Stomach (tissue), 8 donors: ENCODE measurements at regions not wholly inside any gene's neighbourhood (a gene's known extent, or its start where the extent isn't known, plus 50 kb on each side); places are given as distances from the start of the nearest gene placed in this dataset.

ENCODE experiments used
- DNase-seq, 2 donors: peaks; one replicate each; pipeline versions ENCODE4 v3.0.0 to v3.0.0-alpha.2; 2013 to 2019
- H3K27ac ChIP-seq, 5 donors: fragments of 200-600 bp in 4 of 5; sonication (generic) in 4 of 5; one replicate each; pipeline ENCODE4 v1.5.1; 2013 to 2019; ENCODE audit warnings: mild to moderate bottlenecking in 1 of 5, moderate library complexity in 1 of 5
- H3K27me3 ChIP-seq, 3 donors: fragments of 200-600 bp; sonication (generic); one replicate each; pipeline ENCODE4 v1.5.1; 2017 to 2019; ENCODE audit warnings: mixed run types in 1 of 3
- H3K36me3 ChIP-seq, 4 donors: fragments of 200-600 bp; sonication (generic); 1 replicate in 3 of 4; 2 replicates in 1 of 4; pipeline ENCODE4 v1.5.1; 2016 to 2019
- H3K4me1 ChIP-seq, 4 donors: fragments of 200-600 bp; sonication (generic); one replicate each; pipeline ENCODE4 v1.5.1; 2016 to 2019
- H3K4me3 ChIP-seq, 4 donors: fragments of 200-600 bp; sonication (generic) in 3 of 4; one replicate each; pipeline ENCODE4 v1.5.1; 2016 to 2019; ENCODE audit warnings: mild to moderate bottlenecking in 1 of 4
- H3K9me3 ChIP-seq, 4 donors: fragments of 200-600 bp; sonication (generic); one replicate each; pipeline ENCODE4 v1.5.1; 2016 to 2019
- CTCF ChIP-seq, 7 experiments: fragments of 450-650 bp in 4 of 7; fragments of 200-600 bp in 3 of 7; sonication (generic) in 3 of 7; IDR thresholded peaks; one replicate each; pipeline ENCODE4 v1.5.1; 2016 to 2019; ENCODE audit warnings: antibody characterized with exemption in 7 of 7, control low read depth in 2 of 7, mild to moderate bottlenecking in 1 of 7
- EP300 ChIP-seq: sonication (generic); formaldehyde crosslinking; IDR thresholded peaks from one replicate; pipeline ENCODE4 v1.6.1; 2017; ENCODE audit warnings: antibody characterized with exemption
- POLR2A ChIP-seq, 4 donors: fragments of 450-650 bp; IDR thresholded peaks; one replicate each; pipeline ENCODE4 v1.6.1; 2016; ENCODE audit warnings: antibody characterized with exemption in 4 of 4, control low read depth in 2 of 4, mild to moderate bottlenecking in 1 of 4, moderate library complexity in 1 of 4
- POLR2AphosphoS5 ChIP-seq, 3 donors: sonication (generic); formaldehyde crosslinking; IDR thresholded peaks; one replicate each; pipeline ENCODE4 v1.6.1; 2016; ENCODE audit warnings: antibody characterized with exemption in 3 of 3
- WGBS, 5 donors: extraction: QIAGEN DNeasy Blood & Tissue Kit in 3 of 5; methylation state at CpG; one replicate each; pipeline versions ENCODE4 v1.1.5 to v1.1.7; 2013 to 2018; 5-methylcytosine and 5-hydroxymethylcytosine counted together
- intact Hi-C: fragments of 100-400 bp; cut with DNase I; formaldehyde crosslinking; loops from one replicate; pipeline ENCODE4 v1.15.1; 2023; ENCODE audit warnings: low total_unique reads
- donor health status: healthy with polysubstance abuse.
- donor health status: Bipolar disorder and iron deficiency.
- donor health status: healthy.

- Histone ChIP-seq H3K9me3 (no peaks in the 10 kb centered on the region), H3K27me3 (no peaks in the 10 kb centered on the region), H3K4me1 (no peaks in the 10 kb centered on the region), H3K27ac (no peak overlapping the region), H3K4me3 (no peak overlapping the region), H3K36me3 (no peaks in the 10 kb centered on the region)
- intact Hi-C loops = no loop called here
- 92 to 100% (median 98%) methylated on average over 1 of the region's 1 CpG for WGBS, 5 donors
- DNase-seq = no peak
- TF ChIP-seq POLR2AphosphoS5 (IDR thresholded peaks at IDR 0.05) = no peak
- TF ChIP-seq EP300 = no peak
- TF ChIP-seq POLR2A (IDR thresholded peaks at IDR 0.05) = no peak
- no peak for TF ChIP-seq CTCF (IDR thresholded peaks at IDR 0.05)
Observed at GRCh38 chr5:23318166-23318565, 189.2 kb upstream of the PRDM9 start.

GRCh38 chr5:23316060-23316591 is 191.3 kb upstream of the PRDM9 start:
- Histone ChIP-seq H3K36me3 (no peaks in the 10 kb centered on the region), H3K4me1 (no peaks in the 10 kb centered on the region), H3K27ac (no peak overlapping the region), H3K9me3 (no peaks in the 10 kb centered on the region), H3K4me3 (no peak overlapping the region), H3K27me3 (no peaks in the 10 kb centered on the region)
- WGBS, 5 donors = 10 to 26% (median 19%) methylated on average over 1 of the region's 1 CpG
- TF ChIP-seq POLR2A (IDR thresholded peaks at IDR 0.05) = no peak
- TF ChIP-seq EP300 = no peak
- no peak for TF ChIP-seq CTCF (IDR thresholded peaks at IDR 0.05)
- no peak for TF ChIP-seq POLR2AphosphoS5 (IDR thresholded peaks at IDR 0.05)
- intact Hi-C loops = no loop called here
- no peak for DNase-seq

GRCh38 chr5:23314827-23315226 is 192.6 kb upstream of the PRDM9 start:
- Histone ChIP-seq H3K27me3 (no peaks in the 10 kb centered on the region), H3K27ac (no peak overlapping the region), H3K36me3 (no peaks in the 10 kb centered on the region), H3K4me3 (no peak overlapping the region), H3K9me3 (no peaks in the 10 kb centered on the region), H3K4me1 (no peaks in the 10 kb centered on the region)
- TF ChIP-seq EP300 = no peak
- TF ChIP-seq POLR2A (IDR thresholded peaks at IDR 0.05) = no peak
- TF ChIP-seq POLR2AphosphoS5 (IDR thresholded peaks at IDR 0.05) = no peak
- TF ChIP-seq CTCF (IDR thresholded peaks at IDR 0.05) = no peak
- DNase-seq = no peak
- intact Hi-C loops = no loop called here
- 76 to 91% (median 85%) methylated on average over 3 of the region's 3 CpGs for WGBS, 5 donors

GRCh38 chr5:23305055-23305454 is 202.4 kb upstream of the PRDM9 start:
- TF ChIP-seq CTCF (IDR thresholded peaks at IDR 0.05) (no peak), POLR2AphosphoS5 (IDR thresholded peaks at IDR 0.05) (no peak), EP300 (no peak), POLR2A (IDR thresholded peaks at IDR 0.05) (no peak)
- Histone ChIP-seq H3K36me3 (no peaks in the 10 kb centered on the region), H3K4me1 (no peaks in the 10 kb centered on the region), H3K27ac (no peak overlapping the region), H3K9me3 (peaks cover 0 to 7% (median 3%) of the 10 kb centered on the region in 4 donors), H3K27me3 (no peaks in the 10 kb centered on the region), H3K4me3 (no peak overlapping the region)
- DNase-seq = no peak
- intact Hi-C loops = no loop called here
- 86 to 92% (median 88%) methylated on average over 13 of the region's 13 CpGs for WGBS, 5 donors
